Panc1 (cell line): ENCODE measurements at regions not wholly inside any gene's neighbourhood (a gene's known extent, or its start where the extent isn't known, plus 50 kb on each side); places are given as distances from the start of the nearest gene placed in this dataset.

Source experiments
- ATAC-seq: fragments of 200-7000 bp; cut with Tn5 transposase; 2 replicates; pipeline ENCODE4 v1.9.1; 2020; ENCODE audit warnings: mild to moderate bottlenecking, moderate library complexity
- BruUV-seq: library from RNA; stranded (reverse); fragments of 400-500 nt; replicated peaks from 2 replicates; lab custom pipeline; 2021; lab: Mats Ljungman, UMichigan
- CTCF ChIA-PET: fragments of 300-600 bp; sonication (Branson Sonifier 250); formaldehyde crosslinking; loops from one replicate; lab custom pipeline; 2022; ENCODE audit warnings: antibody characterized with exemption; lab: Charles Lee
- POLR2A ChIA-PET: fragments of 300-600 bp; sonication (Branson Sonifier 250); formaldehyde crosslinking; loops from one replicate; lab custom pipeline; 2022; ENCODE audit warnings: antibody characterized with exemption; lab: Charles Lee
- DNase-seq: peaks from one replicate; pipeline ENCODE4 v3.0.0-alpha.2; 2010; ENCODE audit warnings: low read depth, low spot score
- H3K27ac ChIP-seq: 2 replicates; pipeline ENCODE4 v1.5.1; 2011; ENCODE audit warnings: mild to moderate bottlenecking, low read length, inconsistent platforms
- H3K27me3 ChIP-seq: fragments of 200-500 bp; sonication (Bioruptor generic); 2 replicates; pipeline ENCODE4 v1.6.0; 2014; ENCODE audit warnings: low read length, inconsistent platforms; ENCODE audit not compliant: control insufficient read depth, insufficient read depth
- H3K36me3 ChIP-seq: fragments of 200-500 bp; sonication (Bioruptor generic); 2 replicates; pipeline ENCODE4 v1.5.1; 2014; ENCODE audit warnings: inconsistent platforms, mild to moderate bottlenecking, low read length, moderate library complexity; ENCODE audit not compliant: control insufficient read depth, insufficient read depth
- H3K4me1 ChIP-seq: 2 replicates; pipeline ENCODE4 v1.5.1; 2011; ENCODE audit warnings: inconsistent platforms, mild to moderate bottlenecking, low read length, moderate library complexity; ENCODE audit not compliant: control insufficient read depth, insufficient read depth
- H3K4me3 ChIP-seq, 2 experiments: 2 replicates each; pipeline ENCODE4 v1.5.1; 2011 to 2012; ENCODE audit warnings: low read depth in 2 of 2, low read length in 2 of 2, mild to moderate bottlenecking in 2 of 2, inconsistent platforms in 1 of 2, moderate library complexity in 1 of 2
- H3K9me3 ChIP-seq: fragments of 200-500 bp; sonication (Bioruptor generic); 2 replicates; pipeline ENCODE4 v1.5.1; 2014; ENCODE audit warnings: low read depth, mild to moderate bottlenecking, inconsistent platforms, low read length, moderate library complexity; ENCODE audit not compliant: control insufficient read depth, insufficient read depth
- CTCF ChIP-seq: fragments of 450-650 bp; IDR thresholded peaks from 2 replicates; pipeline ENCODE4 v1.5.1; 2017; ENCODE audit warnings: mild to moderate bottlenecking
- POLR2AphosphoS5 ChIP-seq: IDR thresholded peaks from 2 replicates; pipeline ENCODE4 v1.6.1; 2012; ENCODE audit warnings: mild to moderate bottlenecking, low read depth, low read length, moderate library complexity
- REST ChIP-seq, 2 experiments: IDR thresholded peaks; 2 replicates each; pipeline ENCODE4 v1.6.1; 2011 to 2012; ENCODE audit warnings: low read depth in 2 of 2, control low read depth in 1 of 2, low read length in 1 of 2, mild to moderate bottlenecking in 1 of 2, moderate library complexity in 1 of 2; ENCODE audit not compliant: insufficient read depth in 1 of 2
- SIN3A ChIP-seq: IDR thresholded peaks from 2 replicates; pipeline ENCODE4 v1.6.1; 2012; ENCODE audit warnings: low read depth, mild to moderate bottlenecking, low read length, moderate library complexity, borderline replicate concordance; ENCODE audit not compliant: insufficient read depth
- TCF7L2 ChIP-seq: IDR thresholded peaks from 2 replicates; pipeline ENCODE4 v1.6.1; 2011; ENCODE audit warnings: mild to moderate bottlenecking, low read depth, low read length, inconsistent platforms
- in situ Hi-C: cut with HindIII; loops from 2 replicates; pipeline ENCODE4 v1.10.0; 2016; ENCODE audit warnings: low sequenced_read_pairs, low pct_unique_long_range_greater_than_20kb
- intact Hi-C: fragments of 100-400 bp; cut with micrococcal nuclease; formaldehyde crosslinking; loops from one replicate; pipeline ENCODE4 v1.10.0; 2022; ENCODE audit not compliant: unreplicated experiment

- no peaks in the 10 kb centered on the region; the same call in 1 of the 2 replicates for H3K9me3 ChIP-seq
- TF ChIP-seq REST (IDR thresholded peaks at IDR 0.05; ENCODE audit: insufficient read depth in 1 of 2, low read depth in 2 of 2, low read length in 1 of 2), result no peak
- TF ChIP-seq CTCF, result no peak
- TF ChIP-seq TCF7L2, result no peak
- no peak for TF ChIP-seq POLR2AphosphoS5
- no peak for TF ChIP-seq SIN3A
- H3K27me3 ChIP-seq, result no peaks in the 10 kb centered on the region
- no TSS peak for BruUV-seq
- ChIA-PET POLR2A (no interaction called here), CTCF (no interaction called here)
- in situ Hi-C loops (no loop called here), intact Hi-C loops (no loop called here)
- DNase-seq, result no peak
- no peaks in the 10 kb centered on the region for H3K36me3 ChIP-seq
- no peak overlapping the region for H3K4me3 ChIP-seq
- no peak overlapping the region for H3K27ac ChIP-seq
- H3K4me1 ChIP-seq, result no peaks in the 10 kb centered on the region
- ATAC-seq, result no peak
These were observed 66.1 kb upstream of the GALNT15 start for GRCh38 chr3:16108424-16108823.

- DNase-seq (no peak), ATAC-seq (no peak)
- Histone ChIP-seq H3K36me3 (no peaks in the 10 kb centered on the region), H3K27ac (no peak overlapping the region), H3K4me1 (no peaks in the 10 kb centered on the region), H3K4me3 (no peak overlapping the region), H3K9me3 (no peaks in the 10 kb centered on the region), H3K27me3 (no peaks in the 10 kb centered on the region)
- intact Hi-C loops (no loop called here), in situ Hi-C loops (no loop called here)
- TF ChIP-seq CTCF, result no peak
- TF ChIP-seq SIN3A, result no peak
- ChIA-PET POLR2A (no interaction called here), CTCF (no interaction called here)
- BruUV-seq, result no TSS peak
These were observed 64.6 kb upstream of the GALNT15 start for GRCh38 chr3:16109929-16110328.
